ENCODE measurements at regions not wholly inside any gene's neighbourhood (a gene's known extent, or its start where the extent isn't known, plus 50 kb on each side); places are given as distances from the start of the nearest gene placed in this dataset.
A peak's percentile ranks its signal among the peaks of the same experiment; 100 is the strongest.
"Not testable (repeated sequence)": the region's sequence is repeated elsewhere in the genome, so short reads cannot be mapped to it uniquely, and the experiment has no call there.

DNA sequence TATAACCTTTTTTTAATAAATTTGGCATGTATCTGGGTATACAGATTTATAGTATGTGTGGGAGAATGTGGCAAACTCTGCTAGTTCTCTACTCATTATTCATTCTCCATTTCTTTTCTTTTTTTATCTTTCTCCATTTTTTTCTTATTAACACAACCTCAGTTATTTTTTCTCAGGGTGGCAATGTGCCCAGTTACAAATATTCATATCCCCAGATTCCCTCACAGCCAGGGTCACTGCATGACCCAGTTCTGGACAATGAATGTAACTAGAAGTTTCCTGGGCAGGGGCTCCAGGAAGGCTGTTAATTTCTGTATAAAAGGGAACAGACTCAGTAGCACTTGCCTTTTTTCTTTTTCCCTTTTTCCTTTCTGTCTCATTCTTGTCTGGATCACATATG lies 95.6 kb downstream of the VCPKMT start:
- DNase-seq: no peak

DNA sequence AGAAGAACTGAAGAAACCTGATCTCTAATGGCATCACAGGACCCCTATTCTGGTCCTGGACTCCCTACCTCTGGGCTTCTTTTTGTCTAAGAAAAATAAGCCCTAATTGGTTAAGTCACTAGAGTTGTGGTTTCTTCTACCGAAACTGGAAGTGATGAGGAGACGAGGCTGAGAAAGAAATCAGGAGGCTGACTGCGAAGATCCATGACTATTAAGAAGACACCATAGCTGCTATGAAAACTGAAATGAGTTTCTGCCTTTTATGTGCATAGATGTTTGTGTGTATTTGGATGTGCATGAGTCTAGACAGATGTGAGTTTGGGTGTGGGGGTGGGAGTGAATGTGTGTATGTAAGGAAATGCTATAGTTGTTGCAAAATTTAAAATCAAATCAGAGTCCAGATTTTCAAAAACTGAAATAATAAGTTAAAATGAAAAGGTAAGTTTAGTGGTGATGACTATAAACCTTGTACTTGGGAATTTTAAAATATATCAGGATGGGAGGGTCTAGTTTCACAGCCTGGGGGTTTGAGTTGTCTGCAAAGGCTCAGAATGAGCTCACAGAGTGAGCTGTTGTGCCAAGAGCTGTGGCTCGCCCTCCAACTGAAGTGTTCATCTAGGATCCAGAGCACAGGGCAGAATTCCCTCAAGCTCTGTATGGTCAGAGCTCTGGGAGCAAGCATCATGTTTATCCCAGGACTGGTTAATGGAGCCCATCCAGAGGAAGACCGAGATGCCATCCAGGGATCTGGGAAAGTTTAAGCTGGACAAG lies 94.9 kb downstream of the VCPKMT start:
- no peak for DNase-seq

- DNase-seq: no peak
Measured at GRCh38 chr14:50022661-50023060, 93.7 kb downstream of the VCPKMT start.

DNA sequence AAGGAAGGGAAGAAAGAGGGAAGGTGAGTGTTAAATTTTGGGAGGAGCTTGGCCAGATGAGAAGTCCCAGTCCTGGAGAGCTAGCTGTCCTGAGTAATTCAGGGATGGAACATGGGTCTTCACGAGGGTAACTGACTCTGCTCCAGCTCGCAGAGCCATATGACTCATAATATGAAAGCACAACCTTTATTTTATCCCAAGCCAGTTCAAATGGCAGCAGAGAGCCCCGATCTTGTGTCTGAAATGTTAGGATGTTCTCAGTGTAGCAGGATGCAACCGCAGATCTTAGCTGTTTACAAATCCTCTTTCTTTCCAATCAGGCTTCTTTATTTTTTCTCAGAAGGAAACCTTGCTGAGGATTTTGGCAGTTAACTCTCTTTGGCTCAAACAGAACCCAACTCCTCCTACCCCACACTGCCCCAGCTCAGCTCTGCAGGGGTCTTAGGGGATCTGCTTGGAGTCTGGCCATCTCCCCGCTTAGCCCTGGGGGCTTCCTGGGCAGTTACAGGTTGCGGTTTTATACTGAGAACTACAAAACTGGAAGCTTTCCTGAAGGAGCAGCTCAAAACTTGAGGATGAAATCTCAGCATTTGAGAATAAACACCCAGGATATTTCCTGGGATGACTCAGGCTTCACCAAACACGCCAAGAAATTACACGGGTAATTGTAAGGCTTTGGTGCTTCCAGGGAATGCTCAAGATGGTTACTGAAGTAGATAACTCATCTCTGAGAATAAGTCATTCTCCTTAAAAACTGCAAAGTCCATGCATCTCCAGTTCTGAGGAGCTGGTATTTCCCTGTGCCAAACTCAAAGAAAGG lies 92.5 kb downstream of the VCPKMT start:
- no peak for DNase-seq

DNA sequence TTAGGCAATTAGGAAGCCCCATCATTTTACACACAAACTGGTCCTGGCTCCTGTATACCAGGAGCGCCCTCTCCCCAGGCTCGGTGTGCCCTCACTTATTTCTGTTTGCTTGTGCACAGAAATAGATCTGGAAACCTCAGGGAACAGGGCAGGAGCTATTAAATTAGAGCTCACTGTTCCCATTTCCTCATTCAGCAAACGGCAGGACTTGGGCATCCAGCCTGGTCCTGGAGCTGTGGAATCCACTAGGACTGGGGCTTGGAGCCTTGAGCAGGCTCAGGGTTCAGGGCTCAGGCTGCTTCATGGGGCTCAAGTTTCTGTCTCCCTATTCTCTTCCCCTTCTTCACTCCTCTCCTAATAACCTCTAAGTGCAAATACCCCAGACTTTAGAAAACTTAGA lies 91.3 kb downstream of the VCPKMT start:
- DNase-seq: no peak

GRCh38 chr14:50025776-50026175 lies 90.6 kb downstream of the VCPKMT start:
- no peak for DNase-seq

- DNase-seq: no peak
Measured at GRCh38 chr14:50026396-50026795, 90.0 kb downstream of the VCPKMT start.

DNA sequence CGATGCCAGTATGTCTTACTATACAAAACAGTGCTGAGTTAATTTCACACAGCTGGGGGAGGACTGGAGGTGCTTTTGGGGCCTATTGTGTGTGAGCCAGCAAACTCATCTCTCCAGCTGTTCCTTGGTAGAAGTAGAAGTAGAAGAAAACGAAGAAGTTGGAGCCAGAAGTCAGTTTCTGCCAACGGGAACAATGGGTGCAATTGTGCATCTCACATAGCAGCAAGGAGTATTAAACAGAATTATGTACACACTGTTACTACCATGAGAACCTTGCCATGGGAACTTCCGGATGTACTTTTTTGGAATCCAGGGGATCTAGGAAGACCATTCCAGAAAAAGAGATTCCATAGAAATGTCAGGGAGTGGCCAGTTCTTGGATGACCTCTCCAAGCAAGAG lies 88.6 kb downstream of the VCPKMT start:
- DNase-seq: no peak

DNA sequence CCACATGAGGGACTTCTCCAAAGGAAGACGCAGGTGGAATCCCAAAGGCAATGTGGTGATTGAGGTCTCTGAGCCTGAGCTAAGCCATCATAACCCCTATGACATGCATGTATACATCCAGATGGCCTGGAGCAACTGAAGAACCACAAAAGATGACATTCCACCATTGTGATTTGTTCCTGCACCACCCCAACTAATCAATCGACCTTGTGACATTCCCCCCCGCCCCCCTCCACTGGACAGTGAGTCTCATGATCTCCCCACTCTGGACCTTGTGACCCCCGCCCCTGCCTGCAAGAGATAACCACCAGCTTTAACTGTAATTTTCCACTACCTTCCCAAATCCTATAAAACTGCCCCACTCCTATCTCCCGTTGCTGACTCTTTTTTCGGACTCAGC lies 87.9 kb downstream of the VCPKMT start:
- no peak for DNase-seq

DNA sequence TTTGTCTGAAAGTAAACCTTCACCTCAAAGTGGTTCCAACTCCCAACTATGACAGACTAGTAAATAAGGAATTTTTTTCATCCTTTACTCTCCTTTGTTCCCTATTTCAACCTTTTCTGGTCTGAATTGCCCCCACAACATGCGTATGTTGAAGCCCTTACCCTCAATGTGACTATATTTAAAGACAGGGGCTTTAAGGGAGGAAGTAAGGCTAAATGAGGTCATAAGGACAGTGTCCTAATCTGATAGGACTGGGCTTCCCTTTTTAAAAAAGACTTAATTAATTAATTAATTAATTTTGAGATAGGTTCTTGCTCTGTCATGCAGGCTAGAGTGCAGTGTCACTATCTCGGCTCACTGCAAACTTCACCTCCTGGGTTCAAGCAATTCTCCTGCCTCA lies 86.3 kb downstream of the VCPKMT start:
- no peak for DNase-seq

GRCh38 chr14:50030911-50031310 lies 85.5 kb downstream of the VCPKMT start:
- not testable (repeated sequence) for DNase-seq

DNA sequence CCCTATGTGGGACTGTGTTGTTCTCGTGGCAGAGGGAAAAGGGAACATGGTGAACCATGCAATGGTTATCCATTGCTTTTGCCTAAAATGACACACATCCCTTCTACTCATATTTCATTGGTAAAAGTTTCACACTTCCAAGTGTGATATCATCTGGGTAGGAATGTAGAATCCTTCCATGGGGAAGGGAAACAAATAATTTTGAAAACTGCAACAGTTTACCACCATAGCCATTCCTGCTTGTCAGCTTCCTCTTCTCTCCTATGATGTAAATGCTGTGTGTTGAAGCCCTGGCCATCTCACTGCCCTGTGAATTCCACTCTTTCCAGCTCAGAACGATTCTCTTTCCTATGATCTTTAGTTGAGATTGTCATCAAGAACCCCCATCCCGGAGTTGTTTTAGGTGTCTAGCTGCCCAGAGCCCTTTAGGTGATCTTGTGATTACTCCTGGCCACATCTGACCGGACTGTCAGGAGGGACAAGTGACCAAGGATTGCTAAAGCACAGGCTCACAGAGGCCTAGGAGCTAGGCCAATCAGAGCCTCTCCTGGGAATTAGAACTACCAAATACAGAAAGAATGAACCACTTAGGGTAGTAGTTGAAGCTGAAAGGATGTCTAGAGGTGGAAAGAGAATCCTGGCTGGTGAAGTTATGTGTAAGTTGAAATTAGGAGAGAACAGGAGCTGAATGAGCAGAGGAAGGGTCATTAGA lies 84.6 kb downstream of the VCPKMT start:
- DNase-seq: no peak

- DNase-seq: not testable (repeated sequence)
Measured at GRCh38 chr14:50032462-50033167, 83.8 kb downstream of the VCPKMT start.

DNA sequence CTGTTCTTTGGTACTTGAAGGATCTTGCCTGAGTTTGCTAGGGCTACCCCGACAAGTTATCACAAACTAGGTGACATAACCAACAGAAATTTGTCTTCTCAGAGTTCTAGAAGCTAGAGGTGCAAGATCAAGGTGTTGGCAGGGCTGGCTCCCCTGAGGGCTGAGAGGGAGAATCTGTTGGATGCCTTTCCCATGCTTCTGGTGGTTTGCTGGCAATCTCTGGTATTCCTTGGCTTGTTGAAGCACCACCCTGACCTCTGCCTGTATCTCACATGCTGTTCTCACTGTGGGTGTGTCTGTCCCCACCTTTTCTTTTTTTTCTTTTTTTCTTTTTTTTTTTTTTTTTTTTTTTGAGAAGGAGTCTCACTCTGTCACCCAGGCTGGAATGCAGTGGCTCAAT lies 81.2 kb downstream of the VCPKMT start:
- no peak for DNase-seq

DNA sequence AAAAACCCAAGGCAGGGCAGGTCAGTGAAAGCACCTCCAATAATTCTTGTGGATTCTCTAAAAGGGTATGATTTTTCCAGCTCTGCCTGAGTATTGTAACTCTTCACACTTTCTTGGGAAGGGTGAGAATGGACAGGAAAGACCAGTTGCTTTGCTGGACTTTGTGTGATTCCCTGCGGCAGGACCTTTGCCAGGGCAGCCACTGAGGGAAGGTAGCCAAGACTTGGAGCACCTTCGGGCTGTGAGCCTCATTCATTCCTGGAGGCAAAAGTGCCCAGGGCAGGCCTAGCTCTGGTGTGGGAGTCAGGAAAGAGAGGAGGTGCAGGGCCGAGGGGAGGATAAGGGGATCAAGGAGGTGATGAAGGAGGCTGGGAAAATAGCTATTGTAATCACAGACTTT lies 80.2 kb downstream of the VCPKMT start:
- DNase-seq: no peak

- DNase-seq: no peak
Measured at GRCh38 chr14:50036637-50037036, 79.7 kb downstream of the VCPKMT start.

GRCh38 chr14:50037240-50037639 lies 79.1 kb downstream of the VCPKMT start:
- DNase-seq: no peak

DNA sequence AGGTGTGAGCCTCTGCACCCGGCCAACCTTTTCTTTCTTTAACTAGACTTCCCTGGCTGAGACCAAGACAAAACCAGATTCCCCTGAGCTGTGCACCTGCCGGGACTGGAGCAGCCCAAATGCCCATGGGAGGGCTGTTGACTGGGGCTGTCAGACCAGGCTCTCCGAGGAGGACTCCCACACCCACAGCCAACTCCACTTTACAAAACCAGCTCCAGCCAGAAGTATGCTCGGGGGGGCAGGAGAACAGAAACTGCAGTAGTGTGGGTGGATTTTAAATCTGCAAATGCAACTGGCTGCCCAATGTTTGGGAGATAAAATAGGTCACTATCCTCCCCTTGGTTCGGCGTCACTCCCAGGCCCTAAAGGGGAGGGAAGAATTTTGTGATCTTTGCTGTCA lies 78.5 kb downstream of the VCPKMT start:
- no peak for DNase-seq

GRCh38 chr14:50038398-50039119 lies 77.8 kb downstream of the VCPKMT start:
- no peak for DNase-seq

- no peak for DNase-seq
Measured at GRCh38 chr14:50039120-50039517, 77.3 kb downstream of the VCPKMT start.

- DNase-seq: no peak
Measured at GRCh38 chr14:50039734-50040400, 76.5 kb downstream of the VCPKMT start.

DNA sequence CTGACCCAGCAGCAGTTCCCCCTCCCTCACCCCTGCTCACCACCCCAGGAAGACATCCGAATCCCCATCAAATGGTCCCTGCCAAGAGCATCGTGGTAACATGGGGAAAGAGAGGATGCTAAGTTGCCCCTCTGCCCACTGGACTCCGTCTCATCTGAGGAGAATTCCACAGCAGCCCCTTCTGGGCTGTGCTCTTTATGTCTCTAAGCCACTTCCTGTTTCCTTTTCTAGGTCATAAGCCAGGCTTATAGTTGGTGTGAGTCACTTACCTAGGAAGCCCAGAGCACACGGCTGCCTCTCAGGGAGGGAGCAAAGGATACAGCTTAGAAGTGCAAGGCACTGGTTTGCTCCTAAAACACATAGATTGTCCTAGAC lies 76.0 kb downstream of the VCPKMT start:
- DNase-seq: peak; percentile 29
